ENCODE measurements at regions not wholly inside any gene's neighbourhood (a gene's known extent, or its start where the extent isn't known, plus 50 kb on each side); places are given as distances from the start of the nearest gene placed in this dataset.
"Not testable (repeated sequence)": the region's sequence is repeated elsewhere in the genome, so short reads cannot be mapped to it uniquely, and the experiment has no call there.

DNA sequence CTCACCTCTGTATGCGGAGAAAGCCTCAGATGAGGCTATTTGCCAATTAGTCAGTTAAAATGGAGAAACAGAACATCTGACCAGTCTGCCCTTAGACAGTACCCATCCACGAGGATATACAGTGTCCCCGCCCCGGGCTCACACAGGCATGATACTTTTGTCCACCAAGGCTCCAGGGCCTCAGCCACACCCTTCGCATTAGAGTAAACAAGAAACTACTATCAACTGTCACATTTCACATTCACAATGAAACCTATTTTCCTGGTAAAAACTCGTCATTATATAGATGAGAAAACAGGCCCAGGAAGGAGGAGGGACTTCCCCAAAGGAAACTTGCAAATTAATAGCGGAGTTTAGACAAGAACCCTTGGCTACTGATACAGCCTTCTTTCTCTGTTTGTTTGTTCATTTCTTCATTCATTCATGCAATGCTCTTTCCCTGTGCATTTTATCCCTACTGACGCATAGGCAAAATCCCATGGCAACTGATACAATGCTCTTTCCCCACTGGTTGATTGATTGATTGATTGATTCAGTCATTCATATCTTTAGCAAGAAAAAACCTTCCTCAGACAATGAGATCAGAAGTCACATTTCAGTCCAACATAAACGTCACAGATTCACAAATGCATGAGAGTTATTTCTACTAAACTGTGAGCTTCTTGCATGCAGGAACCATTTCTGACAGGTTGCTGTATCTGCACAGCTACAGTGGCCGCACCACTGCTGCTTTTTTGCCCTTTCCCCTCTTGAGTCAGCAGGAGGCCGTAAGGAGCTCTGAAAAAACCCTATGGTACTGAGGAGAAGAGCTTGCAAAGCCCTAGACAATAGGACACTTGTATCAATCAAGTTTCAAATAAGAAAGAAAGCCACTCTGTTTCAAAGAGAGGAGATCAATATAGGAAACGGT, 777.1 kb downstream of the RNF144A start:
- no peaks in the 10 kb centered on the region for H3K9me3 ChIP-seq (ENCODE audit: low read depth, low read length, poor library complexity, severe bottlenecking)
- no peak overlapping the region for H3K27ac ChIP-seq (ENCODE audit: low read depth, low read length, poor library complexity, severe bottlenecking)
- ChIA-PET POLR2A (ENCODE audit: low non-redundant PET) (no interaction called here), CTCF (interaction anchor here (0.6 kb wide), 1 partner anchor 598 kb away, joined by 6 read pairs; no protein-coding TSS in a partner anchor)
- H3K36me3 ChIP-seq (ENCODE audit: insufficient read depth, low read length, poor library complexity, severe bottlenecking) = no peaks in the 10 kb centered on the region
- intact Hi-C loops (cut with micrococcal nuclease; ENCODE audit: unreplicated experiment) = no loop called here
- no peak overlapping the region for H3K4me3 ChIP-seq (ENCODE audit: low read depth, low read length, poor library complexity, severe bottlenecking)
- TF ChIP-seq EZH2 (IDR thresholded peaks at IDR 0.05; ENCODE audit: borderline replicate concordance, low read depth, low read length, poor library complexity, severe bottlenecking) = no peak
- TF ChIP-seq, protein P1, sequence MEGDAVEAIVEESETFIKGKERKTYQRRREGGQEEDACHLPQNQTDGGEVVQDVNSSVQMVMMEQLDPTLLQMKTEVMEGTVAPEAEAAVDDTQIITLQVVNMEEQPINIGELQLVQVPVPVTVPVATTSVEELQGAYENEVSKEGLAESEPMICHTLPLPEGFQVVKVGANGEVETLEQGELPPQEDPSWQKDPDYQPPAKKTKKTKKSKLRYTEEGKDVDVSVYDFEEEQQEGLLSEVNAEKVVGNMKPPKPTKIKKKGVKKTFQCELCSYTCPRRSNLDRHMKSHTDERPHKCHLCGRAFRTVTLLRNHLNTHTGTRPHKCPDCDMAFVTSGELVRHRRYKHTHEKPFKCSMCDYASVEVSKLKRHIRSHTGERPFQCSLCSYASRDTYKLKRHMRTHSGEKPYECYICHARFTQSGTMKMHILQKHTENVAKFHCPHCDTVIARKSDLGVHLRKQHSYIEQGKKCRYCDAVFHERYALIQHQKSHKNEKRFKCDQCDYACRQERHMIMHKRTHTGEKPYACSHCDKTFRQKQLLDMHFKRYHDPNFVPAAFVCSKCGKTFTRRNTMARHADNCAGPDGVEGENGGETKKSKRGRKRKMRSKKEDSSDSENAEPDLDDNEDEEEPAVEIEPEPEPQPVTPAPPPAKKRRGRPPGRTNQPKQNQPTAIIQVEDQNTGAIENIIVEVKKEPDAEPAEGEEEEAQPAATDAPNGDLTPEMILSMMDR (conservative IDR thresholded peaks at IDR 0.05; ENCODE audit: low read depth, low read length) = no peak
- BruUV-seq (replicated peaks) = no TSS peak
- H3K4me1 ChIP-seq (ENCODE audit: insufficient read depth, low read length, poor library complexity, severe bottlenecking) = no peaks in the 10 kb centered on the region
- no peaks in the 10 kb centered on the region for H3K27me3 ChIP-seq (replicated peaks; ENCODE audit: insufficient read depth, low read depth, low read length, poor library complexity)
- no peak for DNase-seq (ENCODE audit: low spot score)

DNA sequence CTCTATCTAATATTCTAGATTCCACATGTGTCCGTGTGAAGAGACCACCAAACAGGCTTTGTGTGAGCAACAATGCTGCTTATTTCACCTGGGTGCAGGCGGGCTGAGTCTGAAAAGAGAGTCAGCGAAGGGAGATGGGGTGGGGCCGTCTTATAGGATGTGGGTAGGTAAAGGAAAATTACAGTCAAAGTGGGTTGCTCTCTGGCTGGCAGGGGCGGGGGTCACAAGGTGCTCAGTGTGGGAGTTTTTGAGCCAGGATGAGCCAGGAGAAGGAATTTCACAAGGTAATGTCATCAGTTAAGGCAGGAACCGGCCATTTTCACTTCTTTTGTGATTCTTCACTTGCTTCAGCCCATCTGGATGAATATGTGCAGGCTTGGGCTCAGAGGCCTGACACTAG, 779.3 kb downstream of the RNF144A start:
- CTCF ChIA-PET; intact Hi-C loops (cut with micrococcal nuclease; ENCODE audit: unreplicated experiment); BruUV-seq (replicated peaks): not testable (repeated sequence)

GRCh38 chr2:7697052-7697451, 779.8 kb downstream of the RNF144A start:
- no peaks in the 10 kb centered on the region for H3K9me3 ChIP-seq (ENCODE audit: low read depth, low read length, poor library complexity, severe bottlenecking)
- intact Hi-C loops (cut with micrococcal nuclease; ENCODE audit: unreplicated experiment) = no loop called here
- no peak for DNase-seq (ENCODE audit: low spot score)
- BruUV-seq (replicated peaks) = no TSS peak
- POLR2A ChIA-PET (ENCODE audit: low non-redundant PET) = no interaction called here
- H3K27ac ChIP-seq (ENCODE audit: low read depth, low read length, poor library complexity, severe bottlenecking) = no peak overlapping the region
- H3K36me3 ChIP-seq (ENCODE audit: insufficient read depth, low read length, poor library complexity, severe bottlenecking) = no peaks in the 10 kb centered on the region
- H3K4me3 ChIP-seq (ENCODE audit: low read depth, low read length, poor library complexity, severe bottlenecking) = no peak overlapping the region
- no peaks in the 10 kb centered on the region for H3K27me3 ChIP-seq (replicated peaks; ENCODE audit: insufficient read depth, low read depth, low read length, poor library complexity)
- TF ChIP-seq, protein P1 (conservative IDR thresholded peaks at IDR 0.05; ENCODE audit: low read depth, low read length) = no peak
- TF ChIP-seq EZH2 (IDR thresholded peaks at IDR 0.05; ENCODE audit: borderline replicate concordance, low read depth, low read length, poor library complexity, severe bottlenecking) = no peak
- H3K4me1 ChIP-seq (ENCODE audit: insufficient read depth, low read length, poor library complexity, severe bottlenecking) = no peaks in the 10 kb centered on the region
- CTCF ChIA-PET = no interaction called here

More for the DNA sequence above, 779.3 kb downstream of the RNF144A start:
- H3K36me3 ChIP-seq (ENCODE audit: insufficient read depth, low read length, poor library complexity, severe bottlenecking); H3K27ac ChIP-seq (ENCODE audit: low read depth, low read length, poor library complexity, severe bottlenecking); H3K4me1 ChIP-seq (ENCODE audit: insufficient read depth, low read length, poor library complexity, severe bottlenecking); H3K4me3 ChIP-seq (ENCODE audit: low read depth, low read length, poor library complexity, severe bottlenecking); DNase-seq (ENCODE audit: low spot score); H3K9me3 ChIP-seq (ENCODE audit: low read depth, low read length, poor library complexity, severe bottlenecking); POLR2A ChIA-PET (ENCODE audit: low non-redundant PET); H3K27me3 ChIP-seq (replicated peaks; ENCODE audit: insufficient read depth, low read depth, low read length, poor library complexity): not testable (repeated sequence)

DNA sequence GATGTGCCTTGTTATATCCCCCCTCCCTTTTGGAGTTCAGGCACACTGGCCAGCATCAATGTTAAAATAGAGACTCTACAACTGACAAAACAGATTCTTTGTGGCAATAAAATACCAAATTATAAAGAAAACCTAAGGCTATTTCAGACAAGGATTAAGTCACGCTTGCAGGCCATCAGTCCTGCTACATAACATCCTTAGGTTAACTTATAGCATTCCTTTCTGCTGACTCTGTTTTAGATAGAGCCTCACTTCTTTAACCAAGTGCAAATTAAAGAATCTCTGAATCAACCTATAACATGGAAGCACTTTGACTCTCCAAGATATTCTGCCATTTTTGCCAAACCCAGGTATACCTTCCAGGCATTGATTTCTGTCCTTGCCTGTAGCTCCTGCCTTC, 784.6 kb downstream of the RNF144A start:
- DNase-seq (ENCODE audit: low spot score) = no peak
- Histone ChIP-seq H3K27me3 (replicated peaks; ENCODE audit: insufficient read depth, low read depth, low read length, poor library complexity) (no peaks in the 10 kb centered on the region), H3K27ac (ENCODE audit: low read depth, low read length, poor library complexity, severe bottlenecking) (no peak overlapping the region), H3K4me1 (ENCODE audit: insufficient read depth, low read length, poor library complexity, severe bottlenecking) (no peaks in the 10 kb centered on the region), H3K36me3 (ENCODE audit: insufficient read depth, low read length, poor library complexity, severe bottlenecking) (no peaks in the 10 kb centered on the region), H3K4me3 (ENCODE audit: low read depth, low read length, poor library complexity, severe bottlenecking) (no peak overlapping the region), H3K9me3 (ENCODE audit: low read depth, low read length, poor library complexity, severe bottlenecking) (no peaks in the 10 kb centered on the region)
- ChIA-PET CTCF (no interaction called here), POLR2A (ENCODE audit: low non-redundant PET) (no interaction called here)
- no TSS peak for BruUV-seq (replicated peaks)
- intact Hi-C loops (cut with micrococcal nuclease; ENCODE audit: unreplicated experiment) = no loop called here
- no peak for TF ChIP-seq EZH2 (IDR thresholded peaks at IDR 0.05; ENCODE audit: borderline replicate concordance, low read depth, low read length, poor library complexity, severe bottlenecking)
- TF ChIP-seq, protein P1 (conservative IDR thresholded peaks at IDR 0.05; ENCODE audit: low read depth, low read length) = no peak
